ENCODE measurements at regions not wholly inside any gene's neighbourhood (a gene's known extent, or its start where the extent isn't known, plus 50 kb on each side); places are given as distances from the start of the nearest gene placed in this dataset.

- DNase-seq (no peak), ATAC-seq (no peak)
- intact Hi-C loops (cut with DNase I): no loop called here
These were observed 681.1 kb downstream of the DHX35 start for GRCh38 chr20:39643292-39643691.

GRCh38 chr20:39641423-39641822 is 679.3 kb downstream of the DHX35 start:
- ATAC-seq (no peak), DNase-seq (no peak)
- intact Hi-C loops (cut with DNase I): no loop called here

GRCh38 chr20:39640147-39640546 is 678.0 kb downstream of the DHX35 start:
- intact Hi-C loops (cut with DNase I): no loop called here
- no peak for ATAC-seq
- DNase-seq: no peak

GRCh38 chr20:39638731-39639130 is 676.6 kb downstream of the DHX35 start:
- intact Hi-C loops (cut with DNase I): no loop called here
- DNase-seq (no peak), ATAC-seq (no peak)

GRCh38 chr20:39633689-39634088 is 671.5 kb downstream of the DHX35 start:
- ATAC-seq (no peak), DNase-seq (no peak)
- intact Hi-C loops (cut with DNase I): no loop called here

GRCh38 chr20:39632757-39633156 is 670.6 kb downstream of the DHX35 start:
- ATAC-seq (no peak), DNase-seq (no peak)
- intact Hi-C loops (cut with DNase I): no loop called here

- intact Hi-C loops (cut with DNase I): no loop called here
- ATAC-seq (no peak), DNase-seq (no peak)
These were observed 670.0 kb downstream of the DHX35 start for GRCh38 chr20:39632176-39632575.

GRCh38 chr20:39631557-39631956 is 669.4 kb downstream of the DHX35 start:
- DNase-seq: no peak
- intact Hi-C loops (cut with DNase I): no loop called here
- ATAC-seq: no peak

GRCh38 chr20:39630215-39630908 is 668.2 kb downstream of the DHX35 start:
- intact Hi-C loops (cut with DNase I): no loop called here
- ATAC-seq: no peak
- DNase-seq: no peak

GRCh38 chr20:39627765-39628164 is 665.6 kb downstream of the DHX35 start:
- peak in 1 of 2 donors; percentile 55 for ATAC-seq
- intact Hi-C loops (cut with DNase I): no loop called here
- DNase-seq: no peak

GRCh38 chr20:39624316-39624715 is 662.2 kb downstream of the DHX35 start:
- intact Hi-C loops (cut with DNase I): no loop called here
- ATAC-seq: no peak
- no peak for DNase-seq

- peak in 1 of 2 donors; percentile 33 for ATAC-seq
- intact Hi-C loops (cut with DNase I): no loop called here
- DNase-seq: no peak
These were observed 661.6 kb downstream of the DHX35 start for GRCh38 chr20:39623584-39624234.

GRCh38 chr20:39619271-39619785 is 657.2 kb downstream of the DHX35 start:
- DNase-seq (no peak), ATAC-seq (no peak)
- intact Hi-C loops (cut with DNase I): no loop called here

GRCh38 chr20:39611901-39612300 is 649.8 kb downstream of the DHX35 start:
- ATAC-seq (no peak), DNase-seq (no peak)

GRCh38 chr20:39607141-39607540 is 645.0 kb downstream of the DHX35 start:
- ATAC-seq (no peak), DNase-seq (no peak)
- intact Hi-C loops (cut with DNase I): no loop called here

More at GRCh38 chr20:39611901-39612300, 649.8 kb downstream of the DHX35 start:
- intact Hi-C loops (cut with DNase I): no loop called here

- ATAC-seq: no peak
- DNase-seq: no peak
- intact Hi-C loops (cut with DNase I): no loop called here
These were observed 643.8 kb downstream of the DHX35 start for GRCh38 chr20:39605908-39606307.

- ATAC-seq (no peak), DNase-seq (no peak)
- intact Hi-C loops (cut with DNase I): no loop called here
These were observed 643.2 kb downstream of the DHX35 start for GRCh38 chr20:39605361-39605760.

- intact Hi-C loops (cut with DNase I): no loop called here
- DNase-seq (no peak), ATAC-seq (no peak)
These were observed 641.1 kb downstream of the DHX35 start for GRCh38 chr20:39603219-39603618.

GRCh38 chr20:39602649-39603048 is 640.5 kb downstream of the DHX35 start:
- DNase-seq (peak; percentile 20), ATAC-seq (no peak)
- intact Hi-C loops (cut with DNase I): no loop called here

GRCh38 chr20:39600871-39601270 is 638.7 kb downstream of the DHX35 start:
- no peak for DNase-seq
- intact Hi-C loops (cut with DNase I): no loop called here
- no peak for ATAC-seq

GRCh38 chr20:39600156-39600555 is 638.0 kb downstream of the DHX35 start:
- intact Hi-C loops (cut with DNase I): no loop called here
- no peak for DNase-seq
- ATAC-seq: no peak
